Activated gamma-delta T cell treated with anti-CD3 and anti-CD28 coated beads, Interleukin-2, amount 50 U/mL, for 16 hours (primary cell): ENCODE measurements at regions not wholly inside any gene's neighbourhood (a gene's known extent, or its start where the extent isn't known, plus 50 kb on each side); places are given as distances from the start of the nearest gene placed in this dataset.
"Not testable (repeated sequence)": the region's sequence is repeated elsewhere in the genome, so short reads cannot be mapped to it uniquely, and the experiment has no call there.

Experiments
- DNase-seq: peaks from one replicate; pipeline ENCODE4 v3.0.0-alpha.2; 2020; ENCODE audit warnings: low read depth

- DNase-seq: no peak
These were observed 599.4 kb upstream of the CDH5 start for GRCh38 chr16:65767125-65767524.

- no peak for DNase-seq
These were observed 602.7 kb upstream of the CDH5 start for GRCh38 chr16:65763640-65764305.

GRCh38 chr16:65760874-65761273 lies 605.6 kb upstream of the CDH5 start:
- DNase-seq: no peak

GRCh38 chr16:65758620-65759019 lies 607.9 kb upstream of the CDH5 start:
- no peak for DNase-seq

DNA sequence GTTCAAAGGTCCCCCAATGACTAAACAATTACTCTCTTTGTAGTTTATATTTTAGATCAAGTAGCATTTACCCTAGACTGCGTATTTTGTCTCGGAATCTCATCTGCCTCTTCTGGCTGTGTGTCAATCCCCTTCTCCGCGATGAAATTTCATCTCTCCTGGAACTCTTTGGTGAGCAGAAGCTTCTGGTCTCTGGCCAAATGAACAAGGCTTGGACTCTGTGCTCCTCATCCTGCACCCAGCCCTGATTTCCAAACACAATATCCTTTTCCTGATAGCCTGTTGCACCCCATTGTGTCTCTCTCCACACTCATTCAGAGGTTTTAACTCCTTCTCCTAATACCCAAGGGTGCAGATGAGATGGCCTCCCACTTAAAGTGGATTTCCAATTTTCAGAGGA lies 609.4 kb upstream of the CDH5 start:
- no peak for DNase-seq

GRCh38 chr16:65756163-65756562 lies 610.3 kb upstream of the CDH5 start:
- DNase-seq: no peak

- DNase-seq: no peak
These were observed 611.4 kb upstream of the CDH5 start for GRCh38 chr16:65754820-65755691.

- DNase-seq: no peak
These were observed 614.0 kb upstream of the CDH5 start for GRCh38 chr16:65752522-65752844.

GRCh38 chr16:65751622-65752521 lies 614.6 kb upstream of the CDH5 start:
- no peak for DNase-seq

- DNase-seq: no peak
These were observed 617.0 kb upstream of the CDH5 start for GRCh38 chr16:65749506-65749905.

DNA sequence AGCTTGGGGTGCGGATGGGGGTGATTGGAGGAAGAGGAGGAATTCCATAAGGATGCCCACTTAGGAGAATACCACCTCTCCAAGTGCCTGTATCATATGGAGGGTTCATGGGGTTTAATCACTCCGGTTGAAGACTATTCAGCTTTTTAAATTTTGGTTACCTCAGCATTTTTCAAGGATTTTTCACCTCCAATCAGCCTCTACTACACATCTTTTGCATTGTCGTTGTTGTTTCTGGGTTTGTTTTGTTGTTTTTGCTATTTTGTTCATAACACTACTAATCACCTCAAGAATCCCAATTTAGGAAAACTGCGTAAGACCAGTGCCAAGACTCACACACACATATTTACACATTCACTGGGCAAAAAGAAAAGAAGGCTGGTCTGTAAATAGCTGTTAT lies 619.5 kb upstream of the CDH5 start:
- no peak for DNase-seq

- no peak for DNase-seq
These were observed 621.2 kb upstream of the CDH5 start for GRCh38 chr16:65745201-65745708.

DNA sequence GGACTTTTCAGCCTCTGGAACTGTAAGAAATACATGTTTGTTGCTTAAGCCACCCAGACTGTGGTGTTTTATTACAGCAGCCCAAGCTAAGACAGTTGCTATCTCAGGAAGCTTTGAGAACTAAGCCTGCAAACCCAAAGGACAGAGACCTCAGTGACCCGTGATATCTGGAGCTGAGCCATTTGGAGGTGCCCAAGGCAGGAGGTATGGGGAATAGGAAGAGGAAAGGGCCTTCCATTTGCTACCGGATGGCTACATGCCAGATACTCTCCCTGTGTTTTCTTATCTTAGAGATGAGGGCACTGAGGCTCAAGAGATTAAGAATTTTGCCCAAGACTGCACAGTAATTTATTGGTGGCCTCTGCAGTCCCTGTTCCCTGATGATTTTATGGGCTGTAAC lies 622.1 kb upstream of the CDH5 start:
- DNase-seq: no peak

GRCh38 chr16:65743558-65743957 lies 621.7 kb upstream of the CDH11 start:
- no peak for DNase-seq

- DNase-seq: no peak
These were observed 618.8 kb upstream of the CDH11 start for GRCh38 chr16:65740711-65741110.

DNA sequence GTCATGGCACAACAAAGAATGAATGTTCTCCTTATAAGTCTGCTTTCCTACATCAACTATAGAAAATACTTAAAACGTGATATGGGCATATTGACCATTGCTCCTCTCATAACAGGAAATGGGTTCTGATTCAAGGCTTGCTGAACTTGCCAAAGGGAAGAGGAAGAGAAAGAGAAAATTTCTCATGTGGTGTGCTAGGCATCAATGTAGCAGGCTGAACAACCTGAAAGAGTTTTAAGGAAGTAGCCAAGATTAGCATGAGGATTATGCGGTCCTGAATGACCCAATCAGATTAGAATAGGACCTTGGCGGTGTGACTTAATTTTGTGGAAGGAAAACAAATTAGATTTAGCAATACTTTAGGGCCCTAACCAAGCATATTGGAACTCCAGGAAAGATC lies 617.7 kb upstream of the CDH11 start:
- no peak for DNase-seq

DNA sequence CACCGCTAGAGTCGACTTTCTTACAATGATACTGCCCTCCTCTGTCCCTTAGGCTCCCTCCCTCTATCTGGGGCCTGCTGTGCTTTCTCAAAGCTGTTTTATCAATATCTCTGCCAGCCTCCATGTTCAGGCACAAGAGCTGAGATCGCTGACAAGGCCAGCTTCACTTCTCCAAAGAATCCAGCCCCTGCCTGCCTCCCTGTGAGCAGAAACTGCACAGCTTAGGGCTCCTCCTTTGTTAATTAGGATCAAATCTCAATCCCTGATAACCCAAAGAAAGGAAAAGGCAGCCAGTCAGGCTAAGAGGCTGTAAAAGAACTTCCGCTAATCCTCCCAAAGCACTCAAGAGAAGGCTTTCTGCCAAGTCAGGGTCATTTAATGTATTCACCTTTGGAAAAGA lies 616.0 kb upstream of the CDH11 start:
- no peak for DNase-seq

- DNase-seq: not testable (repeated sequence)
These were observed 613.8 kb upstream of the CDH11 start for GRCh38 chr16:65735615-65736014.

GRCh38 chr16:65733721-65734120 lies 611.9 kb upstream of the CDH11 start:
- DNase-seq: no peak

GRCh38 chr16:65731833-65732232 lies 610.0 kb upstream of the CDH11 start:
- no peak for DNase-seq

- DNase-seq: no peak
These were observed 606.8 kb upstream of the CDH11 start for GRCh38 chr16:65728652-65729051.

- DNase-seq: no peak
These were observed 606.3 kb upstream of the CDH11 start for GRCh38 chr16:65728167-65728566.
